M059J (cell line): ENCODE measurements at regions not wholly inside any gene's neighbourhood (a gene's known extent, or its start where the extent isn't known, plus 50 kb on each side); places are given as distances from the start of the nearest gene placed in this dataset.
A peak's percentile ranks its signal among the peaks of the same experiment; 100 is the strongest.

Experiments
- DNase-seq: peaks from one replicate; pipeline ENCODE4 v3.0.0-alpha.2; 2012; ENCODE audit warnings: low read depth

DNA sequence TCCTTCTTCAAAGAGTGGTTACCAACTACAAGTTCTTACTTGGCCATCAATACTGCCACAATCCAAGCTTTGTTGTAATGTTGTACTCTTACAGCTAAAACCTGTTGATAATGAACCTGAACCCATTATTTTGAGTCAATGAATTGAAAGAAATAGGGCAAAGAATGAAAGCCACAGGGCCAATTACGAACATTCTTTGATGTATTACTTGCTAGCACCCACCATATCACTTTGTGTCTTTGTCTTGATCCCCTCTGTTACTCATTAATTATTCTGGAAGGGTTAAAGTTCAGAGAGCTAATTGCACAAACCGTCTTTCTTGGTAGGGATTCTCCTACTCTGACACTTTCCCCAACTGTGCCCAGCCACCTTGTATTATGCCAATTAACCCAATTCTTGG, 53.2 kb upstream of the TFEC start:
- DNase-seq: no peak

DNA sequence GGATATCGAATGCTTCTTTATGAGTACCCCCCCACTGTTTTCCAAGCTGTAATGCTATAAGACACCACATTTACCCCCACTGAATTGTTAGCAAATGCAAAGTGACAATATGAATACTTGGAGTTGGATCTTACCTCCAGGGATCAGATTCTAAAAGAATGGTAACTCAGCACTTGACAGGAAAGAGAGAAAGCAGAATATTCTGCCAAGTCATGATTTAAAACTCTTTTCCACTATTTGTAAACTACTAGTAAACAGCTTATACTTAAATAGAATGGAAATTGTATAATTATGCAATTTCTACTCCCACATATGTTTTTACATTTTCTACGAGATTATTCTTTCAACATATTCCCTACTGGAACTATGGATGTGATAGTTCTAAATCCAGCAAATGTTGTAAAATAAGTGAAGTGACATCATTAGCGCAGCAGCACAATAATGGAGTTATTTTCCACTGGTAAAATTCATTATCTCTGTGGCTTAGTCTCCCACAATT, 56.0 kb upstream of the TFEC start:
- no peak for DNase-seq

DNA sequence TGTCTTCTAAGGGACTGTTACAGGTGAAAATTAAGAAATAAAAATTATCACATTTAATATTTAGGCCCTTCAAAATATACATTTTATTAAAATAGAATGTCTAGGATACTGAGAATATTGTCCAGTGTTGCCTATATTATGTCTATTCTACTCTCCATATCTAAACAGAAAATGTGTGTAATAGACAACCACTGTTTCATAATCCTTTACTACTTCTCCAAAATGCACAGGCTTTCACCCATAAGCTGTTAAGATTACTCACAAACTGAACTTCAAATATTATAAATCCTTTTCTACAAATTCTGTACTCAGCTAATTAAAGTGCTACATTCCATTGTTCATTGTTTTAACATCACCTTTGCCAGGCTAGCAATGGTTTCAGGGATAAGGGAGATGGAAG, 56.7 kb upstream of the TFEC start:
- DNase-seq: no peak

DNA sequence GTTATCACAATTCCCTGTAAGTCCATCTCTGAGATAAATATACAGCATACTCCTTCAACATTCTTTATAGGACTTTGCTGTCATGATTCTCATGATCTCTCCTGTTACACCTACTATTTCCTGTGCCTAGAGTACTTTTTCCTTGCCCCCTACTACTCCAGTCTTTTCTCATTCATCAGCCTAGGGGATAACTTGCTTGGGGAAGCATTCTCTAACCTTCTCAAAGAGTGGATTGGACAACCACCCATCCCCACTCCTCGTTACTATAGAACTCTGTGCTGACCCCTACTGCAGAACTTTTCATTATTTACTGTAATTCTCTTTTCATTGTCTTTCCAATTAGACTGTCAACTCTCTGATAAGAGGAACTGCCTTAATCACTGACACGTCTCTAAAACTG, 57.4 kb upstream of the TFEC start:
- DNase-seq: no peak

DNA sequence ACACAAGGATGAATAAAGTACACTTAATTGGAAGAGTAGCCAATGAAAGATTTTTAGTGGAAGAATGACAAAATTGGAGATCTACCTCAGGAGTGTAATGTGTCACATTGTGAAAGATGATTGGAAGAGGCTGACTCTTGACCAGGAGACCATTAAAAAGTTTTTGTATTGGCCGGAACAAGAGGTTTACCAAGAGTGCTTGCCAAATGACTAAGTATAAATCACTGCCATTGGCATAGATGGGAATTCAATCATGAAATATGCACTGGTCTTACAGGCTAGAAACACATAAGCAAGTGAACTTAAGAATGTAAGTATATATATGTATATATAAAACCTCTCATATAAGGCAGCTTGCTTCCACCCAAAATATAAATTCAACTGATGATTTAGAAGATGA, 58.7 kb upstream of the TFEC start:
- DNase-seq: peak; percentile 34

DNA sequence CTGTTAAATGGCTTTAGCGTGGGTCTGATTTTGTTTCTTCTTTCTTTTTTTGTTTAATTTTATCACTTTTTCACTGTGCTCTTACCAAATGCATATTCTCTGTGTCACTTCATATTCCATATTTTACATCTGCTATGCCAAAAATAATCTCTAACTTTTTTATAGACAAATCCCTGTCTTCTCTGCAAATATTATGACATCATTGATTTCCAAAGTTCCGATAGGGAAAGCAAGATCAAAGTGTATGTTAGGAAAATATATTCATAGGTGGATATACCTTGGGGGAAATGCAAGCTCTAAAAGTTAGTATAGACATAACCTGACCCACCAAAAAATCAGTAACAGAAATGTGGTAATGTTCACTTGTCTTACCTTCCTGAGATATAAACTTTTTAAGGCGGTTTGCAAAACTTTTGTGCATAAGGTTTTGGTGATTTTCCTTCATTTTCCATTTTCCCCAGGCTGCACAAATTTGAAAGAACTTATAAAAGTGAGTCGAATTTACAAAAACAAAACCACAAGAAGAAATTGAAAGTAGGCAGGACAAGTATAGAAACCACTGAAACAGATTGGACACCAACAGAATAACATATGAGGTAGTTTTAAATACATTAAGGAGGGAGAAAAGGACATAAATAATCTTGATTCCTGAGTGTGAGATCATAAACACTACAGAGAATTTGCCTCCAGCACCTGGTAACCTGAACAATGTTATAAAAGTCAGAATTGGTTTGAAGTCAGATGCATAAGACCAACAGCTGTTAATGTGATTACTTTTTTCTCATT, 63.1 kb upstream of the TFEC start:
- DNase-seq: no peak

DNA sequence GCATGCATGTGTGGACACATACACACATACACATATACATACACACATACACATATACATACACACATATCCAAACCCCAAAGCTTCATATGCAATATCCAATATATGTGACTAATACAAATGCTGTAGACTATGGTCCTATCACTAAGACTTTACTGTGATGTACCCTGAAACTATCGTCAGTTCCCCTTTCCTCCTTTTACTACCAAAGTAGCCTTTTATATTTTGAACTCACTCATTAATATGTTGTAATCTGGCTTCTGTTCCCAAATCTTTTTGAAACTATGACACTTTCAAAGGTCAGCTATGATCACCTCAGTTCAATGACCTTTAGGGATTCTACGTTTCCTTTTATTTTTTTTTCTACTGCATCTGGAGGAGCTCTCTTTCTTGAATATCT, 64.8 kb upstream of the TFEC start:
- DNase-seq: no peak

DNA sequence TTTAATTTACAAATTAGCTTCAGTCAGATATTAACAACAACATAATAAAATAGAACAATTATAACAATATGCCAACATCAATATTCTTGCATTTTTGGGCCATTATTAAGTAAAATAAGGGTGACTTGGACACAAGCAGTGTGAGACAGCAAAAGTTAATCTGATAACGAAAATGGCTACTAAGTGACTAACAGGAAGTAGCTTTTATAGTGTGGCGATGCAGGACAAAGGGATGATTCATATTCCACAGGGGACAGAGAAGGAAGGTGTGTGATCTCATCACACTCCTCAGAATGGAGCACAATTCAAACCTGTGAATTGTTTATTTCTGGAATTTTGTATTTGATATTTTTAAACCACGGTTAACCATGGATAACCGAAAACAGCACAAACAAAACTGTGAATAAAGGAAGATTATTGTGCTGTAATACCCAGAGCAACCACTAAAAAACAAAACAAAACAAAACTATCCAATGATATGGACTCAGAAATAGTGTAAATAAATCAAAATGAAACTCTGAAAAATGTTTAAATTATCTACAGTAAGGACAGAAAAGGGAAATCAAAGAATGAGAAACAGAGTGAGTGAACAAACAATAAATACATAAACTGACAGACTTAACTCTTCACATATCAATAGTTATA, 66.9 kb upstream of the TFEC start:
- peak; percentile 94 for DNase-seq

DNA sequence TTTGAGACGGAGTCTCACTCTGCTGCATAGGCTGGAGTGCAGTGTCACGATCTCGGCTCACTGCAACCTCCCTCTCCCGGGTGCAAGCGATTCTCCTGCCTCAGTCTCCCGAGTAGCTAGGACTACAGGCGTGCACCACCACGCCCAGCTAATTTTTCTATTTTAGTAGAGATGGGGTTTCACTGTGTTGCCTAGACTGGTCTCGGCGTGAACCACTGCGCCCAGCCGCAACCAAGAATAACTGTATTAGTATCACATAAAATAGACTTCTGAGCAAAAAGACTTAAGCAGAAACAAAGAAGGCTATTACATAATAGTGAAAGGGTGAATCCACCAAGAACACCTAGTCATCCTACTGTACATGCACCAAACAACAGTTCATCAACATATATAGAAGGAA, 67.6 kb upstream of the TFEC start:
- DNase-seq: no peak

DNA sequence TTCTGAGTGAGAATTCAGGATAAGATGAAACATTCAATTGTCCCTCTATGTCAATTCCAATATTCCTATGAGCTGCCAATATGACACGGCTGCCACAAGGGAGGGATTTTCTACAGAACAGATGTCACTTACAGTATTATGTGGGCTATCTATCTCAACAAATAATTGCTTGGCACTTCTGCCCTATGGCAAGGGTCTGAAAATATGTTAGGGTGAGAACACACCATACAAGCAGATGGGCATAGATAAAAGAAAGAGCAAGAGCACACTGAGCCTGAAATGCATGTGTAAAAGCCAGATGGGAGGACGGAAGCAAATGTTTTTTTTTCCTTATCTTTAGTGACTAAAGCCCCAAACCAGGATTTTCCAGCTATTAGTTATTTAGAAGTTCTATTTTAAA, 70.1 kb upstream of the TFEC start:
- DNase-seq: no peak

DNA sequence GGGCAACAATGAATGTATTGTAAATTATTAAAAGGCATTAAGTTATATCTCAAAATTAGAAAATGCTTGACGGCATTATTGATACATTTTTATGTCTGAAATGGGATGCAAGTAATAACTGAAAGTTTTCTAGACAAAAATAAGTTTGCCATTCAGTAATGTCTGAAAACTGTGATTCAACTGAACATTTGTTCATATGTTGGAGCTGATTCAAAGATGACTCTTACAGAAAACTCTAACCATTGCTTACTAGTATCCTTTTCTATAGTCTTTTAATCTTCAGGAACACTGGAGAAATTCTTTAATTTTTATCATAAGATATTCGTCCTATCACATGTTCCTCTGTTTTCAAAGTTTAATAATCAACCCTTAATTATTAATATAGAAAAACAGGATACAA, 71.1 kb upstream of the TFEC start:
- DNase-seq: peak; percentile 12

DNA sequence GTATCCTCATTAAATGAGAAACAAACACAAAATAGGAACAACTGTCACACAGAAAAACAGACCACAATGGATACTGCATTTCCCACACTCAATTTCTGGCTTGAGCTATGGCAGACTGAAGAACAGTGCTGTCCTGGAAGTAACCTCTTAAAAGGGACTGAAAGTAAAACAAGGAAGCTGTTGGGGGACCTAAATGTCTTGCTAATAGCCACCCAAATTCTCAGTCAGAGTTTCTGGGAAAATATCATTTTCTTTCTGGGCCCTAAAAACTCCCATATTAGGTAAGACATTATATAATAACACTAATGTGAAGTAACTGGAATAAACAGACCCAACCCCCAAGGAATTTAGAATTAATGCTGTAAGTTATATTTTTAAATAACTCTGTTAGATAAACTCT, 80.9 kb upstream of the TFEC start:
- DNase-seq: no peak

DNA sequence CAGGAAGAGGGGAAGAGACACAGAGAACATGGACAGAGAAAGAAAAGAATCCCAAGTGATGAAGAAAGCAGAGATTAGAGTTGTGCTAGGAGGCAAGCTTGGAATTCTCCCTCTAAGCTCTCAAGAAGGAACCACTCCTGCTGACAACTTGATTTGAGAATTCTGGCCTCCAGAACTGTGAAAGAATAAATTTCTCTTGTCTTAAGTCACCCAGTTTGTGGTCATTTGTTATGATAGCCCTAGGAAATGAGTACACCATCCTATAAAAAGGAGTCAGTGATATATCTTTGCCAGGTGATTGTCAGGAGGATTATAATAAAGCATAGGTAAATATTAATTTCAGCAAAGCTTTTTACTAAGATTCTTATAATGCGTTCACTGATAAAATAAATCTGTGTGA, 82.7 kb upstream of the TFEC start:
- peak; percentile 66 for DNase-seq

DNA sequence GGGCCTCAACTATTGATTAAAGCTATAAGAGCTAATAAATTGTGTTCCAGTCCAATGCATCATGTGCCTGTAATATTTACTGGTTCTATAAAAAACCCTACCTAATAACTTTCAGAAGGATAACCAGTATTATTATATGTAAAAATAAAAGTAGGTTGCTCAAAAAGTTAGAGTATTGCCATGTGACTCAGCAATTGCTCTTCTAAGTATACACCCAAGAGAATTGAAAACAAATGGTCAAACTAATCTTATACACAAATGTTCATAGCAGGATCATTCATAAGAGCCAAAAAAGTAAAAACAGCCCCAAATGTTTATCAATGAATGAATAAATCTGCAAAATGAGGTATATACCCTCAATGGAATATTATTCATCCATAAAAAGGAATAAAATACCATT, 89.5 kb upstream of the TES start:
- no peak for DNase-seq

DNA sequence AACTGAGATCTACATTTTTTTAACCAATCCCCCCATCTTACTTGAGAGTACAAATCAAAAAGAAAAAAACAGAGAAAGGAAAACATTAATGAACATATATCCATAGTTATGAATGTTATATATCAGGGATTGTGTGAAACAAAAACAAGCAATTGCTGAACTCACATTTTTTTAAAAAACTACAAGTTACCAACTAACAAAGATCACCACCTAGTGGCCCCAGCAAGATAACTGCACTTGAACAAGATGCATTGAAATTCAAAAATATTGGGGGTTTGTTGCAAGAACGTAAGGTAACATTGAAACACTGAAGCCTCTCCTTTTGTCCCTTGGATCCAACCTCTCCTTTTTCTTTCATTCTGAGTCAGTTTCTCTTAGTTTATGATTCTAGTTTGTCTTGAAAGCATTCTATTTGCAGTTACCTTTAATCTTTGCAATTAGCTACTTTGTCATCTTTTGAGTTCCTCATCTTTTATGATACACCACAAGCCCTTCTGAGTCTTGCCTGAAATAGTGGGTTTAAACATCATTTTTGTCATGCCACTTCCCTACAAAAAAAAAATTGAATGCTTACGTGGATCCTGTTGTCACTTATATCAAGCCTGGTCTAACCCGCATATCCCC, 87.3 kb upstream of the TES start:
- peak; percentile 49 for DNase-seq

DNA sequence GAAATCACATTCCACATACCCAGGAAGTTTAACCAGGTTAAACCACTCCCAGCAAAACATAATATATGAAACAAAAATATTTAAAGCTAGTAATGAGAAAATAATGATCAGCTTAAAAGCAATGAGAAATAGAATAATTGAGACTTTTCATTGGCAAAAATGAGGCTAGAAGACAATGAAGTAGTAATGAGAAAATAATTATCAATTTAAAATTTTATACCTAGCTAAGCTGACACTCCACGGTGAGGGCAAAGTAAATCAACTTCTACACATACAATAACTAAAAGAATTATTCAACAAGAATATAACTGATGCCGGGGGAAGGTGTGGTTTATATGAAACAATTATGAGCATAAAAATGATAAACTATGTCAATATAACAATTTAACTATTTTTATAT, 82.2 kb upstream of the TES start:
- no peak for DNase-seq

DNA sequence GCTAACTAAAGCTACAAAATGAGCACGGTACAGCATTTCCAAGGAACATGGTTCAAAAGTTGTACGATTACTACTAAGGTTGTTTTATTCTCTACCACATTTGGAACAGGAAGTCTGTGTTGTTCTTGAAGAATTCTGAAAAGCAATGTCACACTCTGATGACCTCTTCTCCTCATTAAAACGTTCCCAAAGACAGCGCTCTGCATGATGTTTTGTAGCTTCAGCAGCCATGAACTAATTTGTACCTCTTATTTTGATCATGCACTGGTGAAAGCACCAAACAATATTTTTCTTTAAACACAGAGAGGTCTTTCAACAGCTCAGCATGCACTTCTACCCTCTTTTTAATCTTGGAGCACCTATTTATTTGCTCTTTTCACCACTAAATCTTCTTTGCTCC, 75.0 kb upstream of the TES start:
- no peak for DNase-seq

DNA sequence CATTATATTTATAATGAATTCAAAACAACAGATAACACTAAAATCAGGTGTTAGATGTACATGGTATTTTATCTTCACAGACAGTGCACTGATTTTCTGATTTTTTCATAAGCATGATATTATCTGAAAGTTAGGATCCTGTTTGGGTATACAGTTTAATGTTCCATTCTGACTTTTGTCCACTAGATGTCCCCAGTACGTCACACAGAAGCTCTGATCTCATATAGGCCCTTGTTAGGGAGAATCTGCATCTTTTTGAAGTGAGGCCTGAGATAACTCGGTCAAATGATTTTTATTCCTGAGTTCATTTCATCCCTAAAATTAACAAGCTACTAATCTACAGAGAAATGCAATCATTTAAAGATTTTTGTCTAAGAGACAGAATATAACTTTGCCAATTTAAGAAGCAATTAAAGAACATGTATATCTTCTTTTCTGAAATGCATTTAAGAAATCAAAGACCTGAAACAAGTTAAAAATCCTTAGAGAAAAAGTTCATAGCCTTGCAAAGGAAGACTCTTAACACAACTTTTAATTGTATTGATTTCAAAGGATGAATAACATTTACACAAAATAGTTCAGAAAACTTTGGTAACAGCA, 72.0 kb upstream of the TES start:
- peak; percentile 74 for DNase-seq

DNA sequence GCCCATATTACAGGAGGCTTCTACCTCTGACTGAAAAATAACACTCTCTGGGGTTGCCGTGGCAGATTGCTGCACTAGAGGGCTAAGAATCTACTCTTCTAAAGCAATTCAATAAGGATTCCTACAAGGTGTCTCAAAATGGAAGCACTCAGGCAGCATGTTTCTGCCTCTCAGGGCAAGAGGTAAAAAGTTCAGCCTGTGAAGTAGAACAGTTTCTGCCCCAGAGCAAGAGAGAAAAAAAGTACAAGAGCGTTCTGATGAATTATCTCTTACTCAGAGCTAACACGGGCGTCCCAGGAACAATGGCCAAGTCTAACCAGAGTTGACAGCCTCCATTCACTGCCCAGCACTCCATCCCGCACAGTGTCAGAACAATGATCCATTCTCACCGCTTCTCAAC, 71.3 kb upstream of the TES start:
- DNase-seq: peak; percentile 63

DNA sequence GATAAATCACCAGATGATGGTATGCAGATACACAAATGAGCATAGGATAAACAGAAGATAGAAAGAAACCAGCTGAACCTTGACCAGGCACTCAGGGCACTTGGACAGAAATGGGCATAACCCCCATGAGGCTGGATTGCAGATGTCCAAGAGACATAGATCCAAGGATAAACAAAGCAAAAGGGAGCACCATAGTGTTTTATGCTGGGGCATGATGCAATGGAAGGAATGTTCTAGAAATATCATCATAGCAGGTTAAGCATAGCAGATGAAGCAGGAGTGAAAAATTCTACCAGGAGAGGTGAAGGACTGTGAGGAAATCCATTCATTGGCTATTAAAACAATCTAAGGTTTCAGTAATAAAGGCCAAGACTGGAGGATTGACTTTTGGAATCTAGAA, 70.5 kb upstream of the TES start:
- DNase-seq: no peak

DNA sequence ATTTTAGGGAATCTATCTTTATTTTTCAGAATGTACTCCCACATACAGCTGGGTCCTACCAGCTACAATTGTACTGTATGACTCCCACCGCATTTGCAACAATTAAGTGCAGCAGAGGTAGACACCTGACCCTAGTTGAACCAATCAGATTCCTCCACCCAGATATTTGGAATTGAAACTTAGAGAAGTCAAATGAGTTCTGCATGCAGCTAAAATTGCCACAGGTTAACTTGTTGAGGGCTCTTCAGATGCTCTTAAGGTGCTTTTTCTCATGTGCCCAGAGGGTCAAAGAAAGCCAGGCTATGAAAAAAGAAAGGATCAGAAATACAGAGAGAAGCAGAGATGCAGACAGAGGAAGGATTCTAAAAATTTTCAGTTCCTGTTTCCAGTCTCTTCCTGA, 68.0 kb upstream of the TES start:
- no peak for DNase-seq

DNA sequence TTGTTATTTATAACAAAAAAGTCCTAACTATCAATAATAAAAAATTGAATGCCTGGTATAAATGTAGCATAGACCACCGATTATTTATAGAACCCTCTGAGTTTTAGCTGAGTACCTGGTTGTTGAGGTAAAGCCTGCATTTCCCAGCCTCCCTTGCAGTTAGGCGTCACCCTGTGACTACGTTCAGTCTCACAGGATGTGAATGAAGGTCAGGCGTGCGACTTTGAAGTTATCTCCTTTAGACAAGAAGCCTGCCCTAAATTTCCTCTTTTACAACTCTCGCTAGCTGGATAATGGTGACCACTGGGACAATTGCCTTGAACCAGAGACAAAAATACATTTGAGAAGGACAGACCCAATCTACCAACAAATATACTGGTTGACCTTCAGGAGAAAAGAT, 67.5 kb upstream of the TES start:
- no peak for DNase-seq
